ENCODE measurements at regions not wholly inside any gene's neighbourhood (a gene's known extent, or its start where the extent isn't known, plus 50 kb on each side); places are given as distances from the start of the nearest gene placed in this dataset.
"Not testable (repeated sequence)": the region's sequence is repeated elsewhere in the genome, so short reads cannot be mapped to it uniquely, and the experiment has no call there.

DNA sequence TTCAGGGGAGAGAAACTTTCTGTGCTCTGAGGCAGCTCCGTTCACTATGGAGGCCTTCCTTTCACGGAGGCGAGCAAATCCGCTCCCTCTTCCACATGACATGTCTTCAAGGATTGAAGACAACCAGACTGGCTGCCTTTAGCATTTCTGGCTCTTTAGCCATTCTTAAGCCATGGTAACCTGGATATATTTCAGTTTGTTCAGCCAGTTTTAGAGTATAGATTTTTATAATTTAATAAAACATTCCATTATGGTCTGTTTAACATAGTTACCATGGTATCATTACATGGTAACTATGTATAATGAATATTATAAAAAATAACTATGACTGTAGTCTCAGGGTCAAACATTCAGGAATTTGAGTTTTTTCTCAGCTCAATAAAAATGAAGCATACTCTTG, 54.2 kb upstream of the NFIA start:
- DNase-seq: no peak

DNA sequence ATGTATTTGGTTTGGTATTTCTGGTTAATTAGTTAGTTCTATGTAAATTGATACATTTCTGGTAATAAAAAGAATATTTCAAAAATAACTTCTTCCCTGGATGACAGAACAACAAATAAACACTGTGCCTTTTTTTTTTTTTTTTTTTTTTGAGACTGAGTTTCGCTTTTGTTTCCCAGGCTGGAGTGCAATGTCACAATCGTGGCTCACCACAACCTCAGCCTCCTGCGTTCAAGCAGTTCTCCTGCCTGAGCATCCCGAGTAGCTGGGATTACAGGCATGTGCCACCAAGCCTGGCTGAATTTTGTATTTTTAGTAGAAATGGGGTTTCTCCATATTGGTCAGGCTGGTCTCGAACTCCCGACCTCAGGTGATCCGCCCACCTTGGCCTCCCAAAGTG, 64.3 kb upstream of the NFIA start:
- DNase-seq: not testable (repeated sequence)

DNA sequence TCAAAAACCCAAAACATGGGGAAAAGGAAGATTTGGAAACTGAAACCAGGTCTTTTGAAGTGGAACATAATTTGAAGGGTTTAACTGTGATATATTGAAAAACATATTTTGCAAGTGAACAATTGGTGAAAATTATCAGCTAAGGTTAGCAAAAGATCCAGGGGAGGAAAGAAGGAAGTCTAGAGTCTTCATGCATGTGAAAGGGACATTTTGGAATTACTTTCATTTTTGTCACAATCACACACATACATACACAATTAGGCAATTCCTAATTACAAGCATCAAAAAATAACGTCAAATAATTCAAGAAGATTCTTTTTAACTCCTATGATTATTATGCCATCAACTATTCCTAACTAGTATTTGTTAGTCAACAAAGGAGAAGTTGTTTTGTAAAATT, 64.7 kb upstream of the NFIA start:
- DNase-seq: no peak

DNA sequence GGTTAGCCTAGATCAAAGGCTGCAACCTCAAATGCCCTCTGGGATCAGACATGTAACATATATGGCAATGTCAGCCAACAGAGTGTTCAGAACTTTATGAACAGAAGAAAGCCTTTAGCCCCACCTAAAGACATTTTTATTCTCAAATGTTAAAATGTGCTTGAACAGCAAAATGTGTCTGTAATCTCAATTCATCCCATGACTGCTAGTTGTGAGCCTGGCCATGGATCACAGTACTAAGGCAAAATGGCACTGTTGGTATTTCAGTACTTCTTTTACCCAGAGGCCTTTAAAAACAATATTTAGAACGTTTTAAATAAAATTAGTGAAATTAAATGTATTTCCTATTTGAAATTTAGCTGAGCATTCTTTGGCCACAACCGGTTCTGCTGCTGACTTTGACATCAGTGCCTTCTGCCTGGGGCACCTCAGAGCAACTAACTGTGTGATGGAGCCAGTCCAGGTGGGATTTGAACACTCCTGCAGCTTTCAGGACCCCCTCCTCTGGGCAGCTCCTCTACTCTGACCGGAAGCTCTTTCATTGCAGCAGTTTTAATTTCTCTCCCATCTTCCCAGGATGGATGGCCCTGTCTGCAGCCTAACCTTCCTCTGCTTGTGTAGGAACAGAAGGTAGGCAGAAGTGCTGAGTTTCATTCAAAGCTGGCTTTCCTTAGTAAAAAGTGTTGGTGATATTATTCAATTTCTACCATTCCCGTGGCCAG, 68.3 kb upstream of the NFIA start:
- no peak for DNase-seq

DNA sequence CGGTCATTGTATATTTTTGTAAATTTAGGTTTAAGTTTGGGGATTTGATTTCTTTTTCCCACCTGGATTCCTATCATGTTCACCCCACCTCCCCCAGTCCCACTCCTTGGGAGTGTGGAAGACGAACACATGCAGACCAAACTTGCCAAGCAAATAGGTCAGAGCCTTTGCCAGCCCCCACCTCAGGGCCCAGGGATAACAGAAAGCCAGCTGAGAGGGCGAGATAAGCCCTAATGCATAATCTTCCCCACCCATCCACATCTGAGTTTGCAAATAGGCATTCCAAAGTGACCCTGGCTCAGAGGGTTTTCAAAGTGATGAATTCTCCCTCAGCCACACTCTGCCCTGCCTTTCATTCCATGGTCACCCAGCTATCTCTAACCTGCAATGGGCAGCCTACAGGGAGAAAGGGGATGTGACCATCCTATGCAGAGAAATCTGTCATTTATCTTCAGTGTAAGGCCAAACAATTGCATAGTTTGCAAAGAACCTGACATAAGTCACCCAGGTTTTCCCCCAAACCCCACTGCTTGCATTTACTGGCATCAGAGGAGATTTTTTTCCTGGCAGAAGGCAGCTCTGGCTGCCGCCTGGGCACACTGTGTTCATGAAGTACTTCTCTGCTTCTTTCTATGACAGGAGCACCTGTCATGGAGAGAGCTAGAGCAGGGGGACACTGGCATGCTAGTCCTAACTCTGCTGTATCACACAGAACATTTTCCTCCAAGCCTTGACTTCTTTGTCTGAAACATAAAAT, 69.0 kb upstream of the NFIA start:
- DNase-seq: no peak

DNA sequence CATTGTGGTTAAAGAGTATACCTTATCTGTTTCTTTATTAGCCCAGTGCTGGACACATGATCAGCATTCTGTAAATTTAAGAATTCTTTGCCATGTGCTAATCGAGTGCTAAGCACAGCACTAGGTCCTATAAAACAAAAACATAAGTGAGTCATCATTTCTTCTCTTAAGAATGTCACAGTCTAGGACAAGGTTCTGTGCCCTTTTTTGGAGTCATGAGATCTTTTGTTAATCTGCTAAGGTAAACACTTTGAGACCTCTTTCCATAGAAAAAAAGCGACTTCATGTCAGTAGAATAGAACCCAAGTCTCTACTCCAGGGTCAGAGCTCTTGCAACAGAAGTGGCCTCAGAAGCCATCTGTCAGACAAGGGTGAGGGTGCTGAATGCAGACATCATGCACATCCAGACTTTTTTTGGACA, 70.0 kb upstream of the NFIA start:
- no peak for DNase-seq

DNA sequence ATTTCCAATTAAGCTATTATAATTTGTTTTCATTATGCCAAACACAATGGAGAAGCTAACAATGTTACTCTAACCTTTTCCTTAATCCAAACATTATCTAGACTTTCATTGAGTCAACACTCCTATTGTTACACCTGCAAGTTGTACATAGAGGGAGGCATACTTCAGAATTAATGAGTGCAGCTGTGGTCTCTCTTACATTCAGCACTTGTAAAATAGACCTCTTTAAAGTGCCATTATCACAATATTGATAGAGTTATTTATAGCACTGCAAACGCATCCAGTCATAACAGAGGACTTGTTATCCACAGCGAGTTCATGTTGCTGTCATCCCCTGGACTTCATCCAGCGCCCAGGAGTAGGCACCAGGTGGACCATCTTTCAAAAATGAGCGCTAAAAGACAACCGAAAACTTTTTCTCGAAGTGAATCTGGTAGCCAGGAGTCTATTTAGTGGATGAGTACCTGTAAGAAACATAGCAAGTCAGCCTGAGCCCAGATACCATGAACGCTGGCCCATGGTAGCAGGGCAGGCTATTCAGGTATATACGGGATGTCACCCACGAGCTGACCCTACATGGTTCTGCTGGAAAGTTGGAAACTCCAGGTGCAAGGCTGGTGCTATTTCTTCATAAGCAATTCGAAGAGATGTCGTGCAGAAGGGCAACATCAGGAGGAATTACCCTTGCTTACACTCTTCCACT, 70.6 kb upstream of the NFIA start:
- DNase-seq: no peak

DNA sequence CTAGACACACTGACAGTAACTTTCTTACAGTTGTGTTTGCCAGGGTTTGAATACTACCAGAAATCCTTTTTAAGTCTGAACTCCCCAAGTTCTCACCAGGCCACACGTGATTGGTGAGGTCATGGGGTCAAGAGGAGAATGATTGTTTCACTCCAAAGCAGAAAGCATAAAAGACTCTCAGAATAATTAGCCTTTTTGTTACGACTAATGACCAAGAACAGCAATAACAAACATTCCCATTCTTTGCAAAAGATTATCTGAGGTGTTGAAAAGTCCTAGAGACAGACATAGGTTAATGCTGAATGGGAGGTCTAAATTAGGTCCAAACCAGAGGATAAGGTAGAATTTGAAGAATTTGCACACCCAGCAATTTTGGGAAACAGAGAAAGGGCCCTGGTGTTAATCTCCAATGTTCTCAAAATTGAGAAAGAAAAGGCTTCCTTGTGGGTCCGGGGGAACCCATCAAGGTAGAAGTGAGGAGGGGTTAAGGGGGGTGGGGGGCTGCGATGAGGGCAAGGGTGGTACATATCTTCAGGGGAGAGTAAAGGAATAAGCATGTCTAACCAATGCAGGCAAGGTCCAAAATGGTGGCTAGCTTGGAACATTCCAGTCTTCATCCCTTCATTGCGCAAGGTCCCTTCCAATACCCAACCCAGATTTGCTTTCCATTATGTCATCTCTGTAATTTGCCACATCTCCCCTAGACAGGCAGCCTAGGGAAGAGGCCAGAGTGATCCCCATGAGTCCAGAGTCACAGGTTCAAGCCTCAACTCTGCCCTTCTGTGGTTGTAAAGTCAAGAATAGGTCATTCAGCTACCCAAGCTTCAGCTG, 74.6 kb upstream of the NFIA start:
- DNase-seq: no peak

DNA sequence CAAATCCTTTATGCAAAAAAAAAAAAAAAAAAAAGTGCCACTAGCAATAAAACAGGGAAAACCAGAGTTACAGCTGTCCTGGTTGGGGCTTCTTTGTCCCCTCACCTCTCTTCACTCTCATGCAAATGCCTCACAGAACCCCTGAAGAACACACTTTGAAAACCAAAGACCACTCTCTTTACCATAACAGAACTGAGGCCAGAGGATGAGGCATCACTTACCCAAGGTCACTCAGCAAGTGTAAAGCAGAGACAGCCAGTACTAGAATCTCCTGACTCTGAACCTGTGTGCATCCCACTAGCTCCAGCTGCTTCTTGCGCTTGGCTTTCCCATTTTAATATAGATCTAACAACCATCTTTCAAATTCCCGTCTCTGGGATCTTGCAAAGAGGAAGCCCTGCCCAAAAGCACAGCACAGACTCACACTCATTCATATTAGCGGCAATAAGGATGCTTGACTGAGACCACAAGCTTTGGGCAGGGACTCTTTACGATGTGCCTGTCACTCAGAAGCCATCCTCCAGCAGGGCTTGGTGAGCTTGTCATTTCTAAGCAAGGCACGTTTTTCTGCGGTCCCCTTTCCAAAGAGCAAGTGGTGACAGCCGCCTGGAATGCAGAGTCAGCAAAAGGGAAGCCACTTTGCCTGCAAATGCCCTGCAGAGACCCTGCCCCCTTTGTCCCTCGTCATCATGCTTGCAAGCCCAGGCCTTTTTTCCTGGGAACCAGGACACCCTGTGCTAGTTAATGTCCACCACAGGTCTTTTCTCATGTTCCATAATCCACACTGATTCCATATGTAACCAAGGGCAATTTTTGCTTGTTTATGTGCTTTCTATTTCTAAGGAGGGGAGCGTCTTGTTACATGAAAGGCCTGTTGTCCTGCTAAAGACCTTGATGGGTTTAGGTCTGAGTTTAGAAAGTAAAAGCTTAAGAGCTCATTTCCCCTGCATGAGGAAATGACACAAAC, 76.5 kb upstream of the NFIA start:
- DNase-seq: no peak

- DNase-seq: no peak
These were observed 77.9 kb upstream of the NFIA start for GRCh38 chr1:61004262-61005003.

- no peak for DNase-seq
These were observed 82.0 kb upstream of the NFIA start for GRCh38 chr1:61000327-61000726.

GRCh38 chr1:60998786-60999185, 83.6 kb upstream of the NFIA start:
- no peak for DNase-seq

DNA sequence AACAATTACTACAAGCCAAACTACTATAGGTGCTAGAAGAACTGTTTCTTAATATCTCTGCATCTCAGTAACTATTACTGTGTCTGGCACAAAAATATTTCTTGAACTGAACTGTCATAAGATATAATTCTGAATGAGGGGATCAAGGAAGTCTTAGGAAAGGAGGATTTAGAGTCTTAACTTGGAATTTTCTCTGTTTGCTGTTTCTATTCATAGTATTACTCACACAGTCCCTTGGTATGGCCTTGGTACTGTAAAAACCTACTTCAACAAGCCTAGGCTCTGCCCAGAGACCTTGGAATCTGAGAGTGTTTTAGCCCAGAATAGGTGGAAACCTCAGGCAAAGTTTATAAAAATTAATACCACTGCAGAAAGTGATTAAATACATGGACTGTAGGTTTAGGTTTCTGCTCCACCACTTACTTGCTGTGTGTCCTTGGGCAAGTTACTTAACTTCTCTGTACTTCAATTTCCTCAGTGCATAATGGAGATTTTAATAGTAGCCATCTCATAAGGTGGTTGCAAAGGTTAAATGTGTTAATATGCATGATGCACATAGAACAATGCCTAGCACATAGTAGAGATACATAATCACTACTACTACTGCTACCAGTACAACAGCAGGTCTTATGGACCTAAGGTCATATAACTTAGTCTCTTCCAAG, 87.4 kb upstream of the NFIA start:
- no peak for DNase-seq

DNA sequence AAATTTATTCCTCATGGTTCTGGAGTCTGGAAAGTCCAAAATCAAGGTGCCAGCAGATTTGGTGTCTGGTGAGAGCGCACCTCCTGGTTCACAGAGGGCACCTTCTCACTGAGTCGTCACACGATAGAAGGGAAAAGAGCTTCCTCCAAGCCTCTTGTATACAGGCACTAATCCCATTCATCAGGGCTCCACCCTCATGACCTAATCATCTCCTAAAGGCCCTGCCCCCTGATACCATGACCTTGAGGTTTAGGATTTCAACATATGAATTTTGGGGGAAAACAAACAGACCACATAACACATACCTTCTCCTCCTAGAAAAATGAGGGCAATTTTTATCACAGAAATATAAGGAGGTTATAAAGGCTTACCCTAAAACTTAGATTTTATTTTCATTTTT, 88.0 kb upstream of the NFIA start:
- no peak for DNase-seq

DNA sequence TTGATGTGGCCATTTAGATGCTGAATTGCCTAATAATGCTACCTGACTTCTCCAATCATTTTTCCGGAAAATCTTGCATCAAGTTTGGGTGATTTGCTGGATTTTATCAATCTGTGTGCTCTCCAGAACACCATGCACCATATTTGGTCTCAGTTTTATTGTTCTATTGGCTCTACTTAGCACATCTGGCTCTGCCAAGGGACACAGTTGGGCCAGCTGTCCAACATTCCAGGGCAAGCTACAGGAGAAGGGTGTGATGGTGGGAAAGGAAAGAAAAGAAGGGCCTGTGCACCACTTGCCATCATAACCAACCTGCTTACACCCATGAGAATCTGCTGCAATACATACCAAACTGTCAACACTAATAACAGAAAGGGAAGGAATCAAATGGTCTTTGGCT, 90.2 kb upstream of the NFIA start:
- no peak for DNase-seq

- no peak for DNase-seq
These were observed 91.7 kb upstream of the NFIA start for GRCh38 chr1:60990714-60991090.

- DNase-seq: no peak
These were observed 92.3 kb upstream of the NFIA start for GRCh38 chr1:60989749-60990713.

GRCh38 chr1:60988891-60989290, 93.5 kb upstream of the NFIA start:
- DNase-seq: no peak

GRCh38 chr1:60987904-60988303, 94.5 kb upstream of the NFIA start:
- DNase-seq: no peak

Measured in activated CD4-positive, alpha-beta T cell treated with anti-CD3 and anti-CD28 coated beads, Interleukin-2, amount 50 U/mL, for 4 hours (primary cell).